Kidney epithelial cell (primary cell): ENCODE measurements at regions not wholly inside any gene's neighbourhood (a gene's known extent, or its start where the extent isn't known, plus 50 kb on each side); places are given as distances from the start of the nearest gene placed in this dataset.

Source experiments
- DNase-seq: peaks from one replicate; pipeline ENCODE4 v3.0.0-alpha.2; 2010; ENCODE audit warnings: low read depth
- H3K27me3 ChIP-seq: 2 replicates; pipeline ENCODE4 v1.6.0; 2011; ENCODE audit warnings: low read length; ENCODE audit not compliant: control insufficient read depth, insufficient read depth
- H3K36me3 ChIP-seq: 2 replicates; pipeline ENCODE4 v1.5.1; 2011; ENCODE audit warnings: low read length; ENCODE audit not compliant: control insufficient read depth, insufficient read depth
- H3K4me3 ChIP-seq: 2 replicates; pipeline ENCODE4 v1.5.1; 2011; ENCODE audit warnings: low read depth, mild to moderate bottlenecking, control low read depth, low read length
- TF ChIP-seq, protein P1 (sequence below): IDR thresholded peaks from 2 replicates; pipeline ENCODE4 v1.5.1; 2011; ENCODE audit warnings: mild to moderate bottlenecking, moderate library complexity, low read length, control low read depth, inconsistent platforms; ENCODE audit not compliant: insufficient read depth, poor library complexity, severe bottlenecking

DNA sequence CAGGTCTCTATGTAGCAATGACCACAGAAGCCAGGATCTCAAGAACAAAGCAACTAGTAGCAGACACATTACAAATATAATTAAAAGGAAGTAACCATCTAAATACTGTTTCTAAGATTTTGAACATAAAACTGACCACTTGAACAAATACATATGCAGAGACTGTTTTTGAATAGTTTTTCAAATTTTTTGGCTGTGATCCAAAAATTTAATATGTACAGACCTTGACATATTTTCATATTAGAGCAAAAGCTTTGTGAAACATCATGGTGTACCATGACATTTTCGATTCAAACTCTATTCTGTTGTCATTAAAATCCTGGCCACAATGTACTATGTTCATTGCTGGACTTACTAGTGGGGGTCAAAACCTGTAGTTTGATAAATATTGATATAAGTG is 126.5 kb downstream of the NUDT12 start:
- H3K36me3 ChIP-seq = no peaks in the 10 kb centered on the region
- DNase-seq = no peak
- no peaks in the 10 kb centered on the region for H3K27me3 ChIP-seq
- TF ChIP-seq, protein P1, sequence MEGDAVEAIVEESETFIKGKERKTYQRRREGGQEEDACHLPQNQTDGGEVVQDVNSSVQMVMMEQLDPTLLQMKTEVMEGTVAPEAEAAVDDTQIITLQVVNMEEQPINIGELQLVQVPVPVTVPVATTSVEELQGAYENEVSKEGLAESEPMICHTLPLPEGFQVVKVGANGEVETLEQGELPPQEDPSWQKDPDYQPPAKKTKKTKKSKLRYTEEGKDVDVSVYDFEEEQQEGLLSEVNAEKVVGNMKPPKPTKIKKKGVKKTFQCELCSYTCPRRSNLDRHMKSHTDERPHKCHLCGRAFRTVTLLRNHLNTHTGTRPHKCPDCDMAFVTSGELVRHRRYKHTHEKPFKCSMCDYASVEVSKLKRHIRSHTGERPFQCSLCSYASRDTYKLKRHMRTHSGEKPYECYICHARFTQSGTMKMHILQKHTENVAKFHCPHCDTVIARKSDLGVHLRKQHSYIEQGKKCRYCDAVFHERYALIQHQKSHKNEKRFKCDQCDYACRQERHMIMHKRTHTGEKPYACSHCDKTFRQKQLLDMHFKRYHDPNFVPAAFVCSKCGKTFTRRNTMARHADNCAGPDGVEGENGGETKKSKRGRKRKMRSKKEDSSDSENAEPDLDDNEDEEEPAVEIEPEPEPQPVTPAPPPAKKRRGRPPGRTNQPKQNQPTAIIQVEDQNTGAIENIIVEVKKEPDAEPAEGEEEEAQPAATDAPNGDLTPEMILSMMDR = no peak
- no peak overlapping the region for H3K4me3 ChIP-seq

DNA sequence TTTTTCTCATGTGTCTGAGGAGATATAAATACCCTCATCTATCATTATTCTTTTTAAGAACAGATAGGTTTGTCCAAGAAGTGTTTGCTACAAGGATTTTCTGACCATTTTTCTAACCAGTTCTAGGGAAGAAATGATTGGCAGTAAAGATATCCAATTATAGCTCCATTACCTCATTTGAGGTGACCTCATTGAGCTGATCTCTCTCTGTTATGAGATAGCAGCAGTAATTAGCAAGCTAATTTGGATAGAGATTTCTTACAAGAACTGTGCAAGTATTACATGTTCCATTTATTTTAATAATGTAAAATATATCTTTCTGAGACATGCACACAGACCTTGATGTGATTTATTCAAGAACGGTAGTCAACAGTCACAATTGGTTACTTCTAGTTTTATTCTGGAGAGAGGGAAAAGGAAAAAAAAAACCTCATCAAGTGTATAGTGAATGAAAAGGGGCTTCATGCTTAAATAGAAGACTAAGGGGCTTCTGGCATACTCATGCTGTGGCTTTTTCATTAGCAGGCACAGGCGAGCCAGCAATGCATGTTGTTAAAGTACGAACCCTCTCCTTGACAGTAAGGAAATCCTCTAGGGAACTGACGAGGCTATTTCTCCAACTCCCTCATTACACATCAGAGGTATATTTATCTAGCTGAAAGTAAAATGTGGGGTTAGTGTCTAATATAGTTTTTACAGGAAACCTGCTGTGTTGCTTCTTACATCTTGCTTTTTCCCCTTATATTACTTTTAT is 127.3 kb downstream of the NUDT12 start:
- no peaks in the 10 kb centered on the region for H3K36me3 ChIP-seq
- no peak overlapping the region for H3K4me3 ChIP-seq
- no peak for DNase-seq
- TF ChIP-seq, protein P1 = no peak
- no peaks in the 10 kb centered on the region for H3K27me3 ChIP-seq

DNA sequence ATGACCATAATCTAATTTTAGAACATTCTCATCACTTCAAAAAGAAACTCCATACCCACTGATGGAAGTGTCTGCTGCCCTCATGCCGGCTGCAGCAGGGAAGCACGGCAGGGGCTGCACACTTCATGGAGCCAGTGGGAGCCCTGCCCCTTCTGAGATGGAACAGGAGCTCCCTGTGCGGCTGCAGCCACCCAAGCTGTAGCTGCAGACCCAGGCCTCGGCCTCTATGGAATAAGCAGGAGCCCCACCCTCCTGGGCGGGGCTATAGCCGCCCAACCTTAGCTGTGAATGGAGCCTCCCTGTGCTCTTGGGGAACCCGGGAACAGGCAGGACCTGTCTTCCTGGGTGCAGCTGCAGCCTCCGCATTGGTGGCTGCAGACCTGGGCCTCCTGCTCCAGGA is 128.5 kb downstream of the NUDT12 start:
- Histone ChIP-seq H3K4me3 (no peak overlapping the region), H3K36me3 (no peaks in the 10 kb centered on the region), H3K27me3 (no peaks in the 10 kb centered on the region)
- TF ChIP-seq, protein P1 = no peak
- no peak for DNase-seq

DNA sequence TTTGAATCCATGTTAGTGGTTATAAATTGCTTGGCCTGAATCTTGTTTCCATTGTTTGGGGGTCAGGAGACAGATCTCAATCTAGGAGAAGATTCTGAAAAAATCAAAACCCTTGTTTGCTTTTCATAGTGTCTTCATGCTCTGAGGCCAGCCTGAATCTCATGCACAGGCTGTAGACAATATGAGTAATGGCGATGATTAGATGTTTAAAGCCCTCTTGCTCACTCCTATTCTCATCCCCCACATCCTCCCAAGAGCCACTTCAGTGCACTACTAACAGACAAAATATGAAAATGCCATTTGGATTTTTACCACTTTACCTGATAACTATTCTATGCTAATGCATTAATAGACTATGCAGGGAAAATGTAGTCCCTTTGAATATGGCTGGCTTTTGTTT is 129.4 kb downstream of the NUDT12 start:
- TF ChIP-seq, protein P1 = no peak
- H3K36me3 ChIP-seq = no peaks in the 10 kb centered on the region
- no peak for DNase-seq
- no peak overlapping the region for H3K4me3 ChIP-seq
- H3K27me3 ChIP-seq = no peaks in the 10 kb centered on the region

DNA sequence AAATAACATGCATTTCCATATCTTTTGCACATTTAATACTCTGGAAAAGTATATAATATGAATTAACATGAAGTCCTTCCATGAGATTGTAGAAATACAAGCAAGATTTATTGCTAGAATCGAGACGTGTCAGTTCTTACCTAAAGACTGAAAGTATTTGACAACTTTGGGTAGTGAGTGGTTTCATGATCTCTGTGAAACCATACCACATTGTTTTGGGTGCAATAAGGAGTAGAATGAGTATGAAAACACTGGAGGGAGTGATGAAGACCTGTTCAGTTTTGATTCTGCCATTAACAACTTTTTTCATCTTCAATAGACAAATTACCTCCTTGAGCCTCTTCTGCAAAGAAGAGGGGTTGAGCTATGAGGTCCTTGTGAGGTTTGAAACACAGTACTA is 133.7 kb downstream of the NUDT12 start:
- TF ChIP-seq, protein P1 = no peak
- Histone ChIP-seq H3K27me3 (no peaks in the 10 kb centered on the region), H3K4me3 (no peak overlapping the region), H3K36me3 (no peaks in the 10 kb centered on the region)
- DNase-seq = no peak

DNA sequence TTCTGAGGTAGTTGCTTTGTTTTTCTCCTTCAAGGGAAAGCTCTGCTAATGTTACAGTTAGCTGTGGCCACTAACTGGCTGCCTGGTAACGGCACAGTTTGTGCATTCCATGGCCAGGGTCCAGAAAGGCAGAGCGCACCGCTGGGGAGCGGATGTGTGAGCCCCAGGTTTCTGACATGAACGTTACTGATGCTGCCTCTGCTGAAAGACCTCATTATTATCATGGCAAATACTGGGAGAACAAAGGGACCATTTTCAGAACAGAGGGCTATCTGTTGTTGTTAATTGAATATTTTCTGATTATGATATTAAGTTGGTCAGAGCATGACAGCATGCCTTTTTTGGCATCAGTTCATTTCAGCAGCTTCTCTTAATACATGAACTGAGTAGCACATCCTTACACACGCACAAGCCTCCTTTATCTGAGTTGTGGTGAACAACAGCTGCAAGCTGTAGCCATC is 134.1 kb downstream of the NUDT12 start:
- Histone ChIP-seq H3K4me3 (no peak overlapping the region), H3K27me3 (no peaks in the 10 kb centered on the region), H3K36me3 (no peaks in the 10 kb centered on the region)
- no peak for DNase-seq
- TF ChIP-seq, protein P1 = no peak
